Osteoblast (primary cell): ENCODE measurements at regions not wholly inside any gene's neighbourhood (a gene's known extent, or its start where the extent isn't known, plus 50 kb on each side); places are given as distances from the start of the nearest gene placed in this dataset.

Experiments
- DNase-seq: peaks from one replicate; pipeline ENCODE4 v3.0.0; 2011; ENCODE audit warnings: low spot score, mixed read lengths; ENCODE audit not compliant: insufficient read length; ENCODE audit errors: missing footprints
- H2AFZ ChIP-seq: 2 replicates; pipeline ENCODE4 v1.6.0; 2011; ENCODE audit warnings: mild to moderate bottlenecking, low read length
- H3K27ac ChIP-seq: 2 replicates; pipeline ENCODE4 v1.5.1; 2011; ENCODE audit warnings: mild to moderate bottlenecking, low read depth, low read length, moderate library complexity
- H3K27me3 ChIP-seq: 2 replicates; pipeline ENCODE4 v1.6.0; 2012; ENCODE audit warnings: mild to moderate bottlenecking, control low read depth, inconsistent platforms, low read length, moderate library complexity; ENCODE audit not compliant: insufficient read depth
- H3K36me3 ChIP-seq: 2 replicates; pipeline ENCODE4 v1.5.1; 2011; ENCODE audit warnings: mild to moderate bottlenecking, low read length, control low read depth, moderate library complexity; ENCODE audit not compliant: insufficient read depth
- H3K4me1 ChIP-seq: 2 replicates; pipeline ENCODE4 v1.5.1; 2011; ENCODE audit warnings: mild to moderate bottlenecking, low read length, control low read depth, moderate library complexity; ENCODE audit not compliant: insufficient read depth
- H3K4me2 ChIP-seq: 2 replicates; pipeline ENCODE4 v1.6.0; 2011; ENCODE audit warnings: mild to moderate bottlenecking, low read length; ENCODE audit not compliant: insufficient read depth
- H3K4me3 ChIP-seq: fragments of 200-600 bp; sonication (generic); 3 replicates; pipeline ENCODE4 v1.5.1; 2012; ENCODE audit warnings: mild to moderate bottlenecking, low read length, inconsistent platforms; ENCODE audit not compliant: insufficient read depth
- H3K79me2 ChIP-seq: 2 replicates; pipeline ENCODE4 v1.6.0; 2012; ENCODE audit warnings: mild to moderate bottlenecking, low read length, control low read depth, inconsistent platforms; ENCODE audit not compliant: insufficient read depth
- H3K9me3 ChIP-seq: 2 replicates; pipeline ENCODE4 v1.5.1; 2011; ENCODE audit warnings: low read depth, low read length, control low read depth
- H4K20me1 ChIP-seq: 2 replicates; pipeline ENCODE4 v1.6.0; 2012; ENCODE audit warnings: mild to moderate bottlenecking, low read length, control low read depth; ENCODE audit not compliant: insufficient read depth
- CTCF ChIP-seq: IDR thresholded peaks from 2 replicates; pipeline ENCODE4 v1.5.1; 2011; ENCODE audit warnings: mild to moderate bottlenecking, low read depth, low read length, moderate library complexity; ENCODE audit errors: extremely low read depth

- H3K9me3 ChIP-seq = no peaks in the 10 kb centered on the region
- no peaks in the 10 kb centered on the region for H3K36me3 ChIP-seq
- H3K4me3 ChIP-seq = no peak overlapping the region
- H3K4me2 ChIP-seq = no peak overlapping the region
- H3K79me2 ChIP-seq = no peaks in the 10 kb centered on the region
- no peaks in the 10 kb centered on the region for H4K20me1 ChIP-seq
- TF ChIP-seq CTCF = no peak
- H3K27me3 ChIP-seq = no peaks in the 10 kb centered on the region
- no peaks in the 10 kb centered on the region for H3K4me1 ChIP-seq
- no peak overlapping the region for H2AFZ ChIP-seq
- no peak for DNase-seq
- no peak overlapping the region for H3K27ac ChIP-seq
These were observed 163.4 kb upstream of the SYN3 start for GRCh38 chr22:33221568-33221967.

- TF ChIP-seq CTCF = no peak
- H3K27me3 ChIP-seq = no peaks in the 10 kb centered on the region
- DNase-seq = no peak
- no peaks in the 10 kb centered on the region for H3K36me3 ChIP-seq
- H2AFZ ChIP-seq = no peak overlapping the region
- no peak overlapping the region for H3K4me2 ChIP-seq
- no peaks in the 10 kb centered on the region for H3K4me1 ChIP-seq
- H3K9me3 ChIP-seq = no peaks in the 10 kb centered on the region
- H4K20me1 ChIP-seq = no peaks in the 10 kb centered on the region
- no peaks in the 10 kb centered on the region for H3K79me2 ChIP-seq
- H3K4me3 ChIP-seq = no peak overlapping the region
- H3K27ac ChIP-seq = no peak overlapping the region
These were observed 162.4 kb upstream of the SYN3 start for GRCh38 chr22:33220476-33221080.

- H2AFZ ChIP-seq = no peak overlapping the region
- no peak overlapping the region for H3K27ac ChIP-seq
- H4K20me1 ChIP-seq = no peaks in the 10 kb centered on the region
- no peak overlapping the region for H3K4me3 ChIP-seq
- H3K4me1 ChIP-seq = no peaks in the 10 kb centered on the region
- DNase-seq = no peak
- H3K9me3 ChIP-seq = no peaks in the 10 kb centered on the region
- H3K79me2 ChIP-seq = no peaks in the 10 kb centered on the region
- H3K27me3 ChIP-seq = no peaks in the 10 kb centered on the region
- H3K4me2 ChIP-seq = no peak overlapping the region
- no peak for TF ChIP-seq CTCF
- H3K36me3 ChIP-seq = no peaks in the 10 kb centered on the region
These were observed 161.6 kb upstream of the SYN3 start for GRCh38 chr22:33219648-33220384.

- Histone ChIP-seq H3K79me2 (no peaks in the 10 kb centered on the region), H3K27me3 (no peaks in the 10 kb centered on the region), H3K4me1 (no peaks in the 10 kb centered on the region), H3K9me3 (no peaks in the 10 kb centered on the region), H3K27ac (no peak overlapping the region), H3K4me3 (no peak overlapping the region), H3K36me3 (no peaks in the 10 kb centered on the region), H2AFZ (no peak overlapping the region), H4K20me1 (no peaks in the 10 kb centered on the region), H3K4me2 (no peak overlapping the region)
- TF ChIP-seq CTCF = no peak
- DNase-seq = no peak
These were observed 155.3 kb upstream of the SYN3 start for GRCh38 chr22:33213383-33214075.
